ENCODE measurements at regions not wholly inside any gene's neighbourhood (a gene's known extent, or its start where the extent isn't known, plus 50 kb on each side); places are given as distances from the start of the nearest gene placed in this dataset.

DNA sequence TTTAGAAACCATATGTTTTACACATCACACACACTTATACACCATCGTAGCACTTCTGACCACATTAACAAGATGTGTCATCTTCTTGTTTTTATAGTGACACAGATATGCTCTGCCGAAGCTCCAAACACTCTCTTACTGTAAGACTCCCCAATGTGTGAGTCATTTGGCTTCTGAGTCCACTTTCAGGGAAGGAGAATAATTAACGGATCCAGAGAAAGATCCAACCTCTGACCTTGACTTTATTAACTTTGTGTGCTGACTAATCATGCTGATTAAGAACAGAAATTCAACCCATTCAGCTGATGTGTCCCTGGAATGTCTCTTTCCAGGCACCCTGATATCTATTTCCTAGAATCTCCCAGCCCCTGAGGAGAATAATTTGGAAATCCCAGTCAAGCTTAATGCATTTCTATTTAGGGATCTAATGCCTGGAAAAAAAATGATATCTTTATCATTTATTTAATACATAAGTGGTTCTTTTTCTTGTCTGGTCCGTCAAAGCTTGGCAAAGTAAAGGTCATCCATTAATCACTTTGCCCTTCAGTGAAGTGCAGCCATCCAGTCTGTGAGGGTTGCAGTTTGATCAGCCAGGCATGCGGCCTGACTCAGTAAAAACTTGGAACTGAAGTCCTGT lies 615.8 kb upstream of the SYT4 start:
- Histone ChIP-seq H3K4me3 (no peak overlapping the region), H3K27me3 (ENCODE audit: control insufficient read depth in 3 of 3, insufficient read depth in 3 of 3, low read length in 2 of 3) (no peaks in the 10 kb centered on the region), H3K9me3 (ENCODE audit: control insufficient read depth in 4 of 4, insufficient read depth in 3 of 4, low read length in 3 of 4) (peaks cover 0 to 2% (median under 1%) of the 10 kb centered on the region in 4 donors), H3K4me1 (ENCODE audit: control insufficient read depth in 5 of 5, insufficient read depth in 5 of 5, low read length in 5 of 5) (no peaks in the 10 kb centered on the region), H3K27ac (ENCODE audit: low read depth in 1 of 2, low read length in 1 of 2) (no peak overlapping the region), H3K36me3 (ENCODE audit: control insufficient read depth in 4 of 4, insufficient read depth in 4 of 4, low read length in 4 of 4) (no peaks in the 10 kb centered on the region), H3K9ac (ENCODE audit: insufficient read depth in 1 of 2, low read length in 2 of 2) (no peak overlapping the region)
- DNase-seq: no peak
- peak; percentile 73 for ATAC-seq (ENCODE audit: insufficient read depth, low FRiP score)
- 65 to 81% methylated on average over 5 of the region's 5 CpGs for WGBS, 2 donors
- TF ChIP-seq CTCF (IDR thresholded peaks at IDR 0.05; ENCODE audit: control extremely low read depth, extremely low read depth): no peak

GRCh38 chr18:43904209-43904837 lies 627.0 kb upstream of the SYT4 start:
- H3K4me3 ChIP-seq: no peak overlapping the region
- WGBS, 2 donors: 63 to 78% methylated on average over 1 of the region's 1 CpG
- no peaks in the 10 kb centered on the region for H3K27me3 ChIP-seq (ENCODE audit: control insufficient read depth in 3 of 3, insufficient read depth in 3 of 3, low read length in 2 of 3)
- ATAC-seq (ENCODE audit: insufficient read depth, low FRiP score) (no peak), DNase-seq (no peak)
- no peak overlapping the region for H3K27ac ChIP-seq (ENCODE audit: low read depth in 1 of 2, low read length in 1 of 2)
- no peaks in the 10 kb centered on the region for H3K4me1 ChIP-seq (ENCODE audit: control insufficient read depth in 5 of 5, insufficient read depth in 5 of 5, low read length in 5 of 5)
- H3K9me3 ChIP-seq (ENCODE audit: control insufficient read depth in 4 of 4, insufficient read depth in 3 of 4, low read length in 3 of 4): no peaks in the 10 kb centered on the region
- no peaks in the 10 kb centered on the region for H3K36me3 ChIP-seq (ENCODE audit: control insufficient read depth in 4 of 4, insufficient read depth in 4 of 4, low read length in 4 of 4)
- H3K9ac ChIP-seq (ENCODE audit: insufficient read depth in 1 of 2, low read length in 2 of 2): no peak overlapping the region
- no peak for TF ChIP-seq CTCF (IDR thresholded peaks at IDR 0.05; ENCODE audit: control extremely low read depth, extremely low read depth)

DNA sequence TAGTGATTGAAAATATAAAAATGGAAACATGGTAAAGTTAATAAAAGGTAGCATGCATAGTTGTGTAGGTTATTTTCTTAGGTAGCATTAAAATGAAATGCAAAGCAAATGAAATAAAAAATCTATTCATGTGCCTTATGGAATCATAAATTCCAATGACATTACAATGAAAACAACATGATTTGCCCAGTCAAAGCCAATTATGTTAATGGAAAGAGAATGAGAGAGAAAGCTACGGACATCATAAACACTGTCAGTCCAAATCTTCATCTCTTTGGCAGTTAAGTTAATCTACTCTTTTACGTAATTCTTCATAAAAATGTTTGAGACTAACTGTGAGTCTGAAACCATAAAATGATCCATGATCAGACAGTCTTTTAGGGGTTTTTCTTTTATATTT lies 636.7 kb upstream of the SYT4 start:
- Histone ChIP-seq H3K4me1 (ENCODE audit: control insufficient read depth in 5 of 5, insufficient read depth in 5 of 5, low read length in 5 of 5) (peaks cover 0 to 7% (median 0%) of the 10 kb centered on the region in 5 donors), H3K36me3 (ENCODE audit: control insufficient read depth in 4 of 4, insufficient read depth in 4 of 4, low read length in 4 of 4) (no peaks in the 10 kb centered on the region), H3K9me3 (ENCODE audit: control insufficient read depth in 4 of 4, insufficient read depth in 3 of 4, low read length in 3 of 4) (no peaks in the 10 kb centered on the region), H3K27me3 (ENCODE audit: control insufficient read depth in 3 of 3, insufficient read depth in 3 of 3, low read length in 2 of 3) (no peaks in the 10 kb centered on the region), H3K27ac (ENCODE audit: low read depth in 1 of 2, low read length in 1 of 2) (no peak overlapping the region), H3K4me3 (no peak overlapping the region), H3K9ac (ENCODE audit: insufficient read depth in 1 of 2, low read length in 2 of 2) (no peak overlapping the region)
- ATAC-seq (ENCODE audit: insufficient read depth, low FRiP score) (no peak), DNase-seq (no peak)
- 93 to 94% methylated on average over 2 of the region's 2 CpGs for WGBS, 2 donors
- no peak for TF ChIP-seq CTCF (IDR thresholded peaks at IDR 0.05; ENCODE audit: control extremely low read depth, extremely low read depth)

Measured in lung (tissue), 11 donors.